Smooth muscle cell (in vitro differentiated cells): ENCODE measurements at regions not wholly inside any gene's neighbourhood (a gene's known extent, or its start where the extent isn't known, plus 50 kb on each side); places are given as distances from the start of the nearest gene placed in this dataset.

Experiments used
- DNase-seq: peaks from one replicate; lab custom pipeline; 2025; ENCODE audit not compliant: unreplicated experiment; lab: John Stamatoyannopoulos, UW
- H2AFZ ChIP-seq: fragments of 200-600 bp; sonication (generic); 2 replicates; pipeline ENCODE4 v1.6.0; 2016; ENCODE audit warnings: antibody characterized with exemption, low read depth, mild to moderate bottlenecking
- H3F3A ChIP-seq: fragments of 200-600 bp; sonication (generic); 2 replicates; pipeline ENCODE4 v1.6.0; 2017; ENCODE audit warnings: antibody characterized with exemption, low read depth
- H3K27ac ChIP-seq: fragments of 200-600 bp; sonication (generic); 2 replicates; pipeline ENCODE4 v1.5.1; 2016; ENCODE audit warnings: low read depth, mild to moderate bottlenecking
- H3K27me3 ChIP-seq: fragments of 200-600 bp; sonication (generic); 2 replicates; pipeline ENCODE4 v1.6.1; 2016; ENCODE audit warnings: low read depth, mild to moderate bottlenecking
- H3K36me3 ChIP-seq: fragments of 200-600 bp; sonication (generic); 2 replicates; pipeline ENCODE4 v1.5.1; 2016; ENCODE audit warnings: low read depth
- H3K4me1 ChIP-seq: fragments of 200-600 bp; sonication (generic); 2 replicates; pipeline ENCODE4 v1.5.1; 2016; ENCODE audit warnings: low read depth
- H3K4me2 ChIP-seq: fragments of 200-600 bp; sonication (generic); 2 replicates; pipeline ENCODE4 v1.6.0; 2016; ENCODE audit warnings: mild to moderate bottlenecking
- H3K4me3 ChIP-seq: fragments of 200-600 bp; sonication (generic); 2 replicates; pipeline ENCODE4 v1.5.1; 2016; ENCODE audit warnings: mild to moderate bottlenecking
- H3K79me2 ChIP-seq: fragments of 200-600 bp; sonication (generic); 2 replicates; pipeline ENCODE4 v1.6.0; 2016; ENCODE audit warnings: low read depth, mild to moderate bottlenecking
- H3K9ac ChIP-seq: fragments of 200-600 bp; sonication (generic); 2 replicates; pipeline ENCODE4 v1.6.0; 2016; ENCODE audit warnings: low read depth
- H3K9me3 ChIP-seq: fragments of 200-600 bp; sonication (generic); replicated peaks from 2 replicates; pipeline ENCODE4 v1.5.1; 2016; ENCODE audit warnings: low read depth
- H4K20me1 ChIP-seq: fragments of 200-600 bp; sonication (generic); 2 replicates; pipeline ENCODE4 v1.6.0; 2016; ENCODE audit warnings: low read depth
- WGBS: methylation state at CpG from one replicate; pipeline ENCODE4 v1.1.7; 2016; ENCODE audit warnings: low lambda C conversion rate; 5-methylcytosine and 5-hydroxymethylcytosine counted together
- TF ChIP-seq, protein P1 (sequence below): fragments of 200-600 bp; sonication (generic); IDR thresholded peaks from 2 replicates; pipeline ENCODE4 v1.5.1; 2017; ENCODE audit warnings: borderline replicate concordance, mild to moderate bottlenecking, antibody characterized with exemption; ENCODE audit not compliant: insufficient read depth, poor library complexity, severe bottlenecking

DNA sequence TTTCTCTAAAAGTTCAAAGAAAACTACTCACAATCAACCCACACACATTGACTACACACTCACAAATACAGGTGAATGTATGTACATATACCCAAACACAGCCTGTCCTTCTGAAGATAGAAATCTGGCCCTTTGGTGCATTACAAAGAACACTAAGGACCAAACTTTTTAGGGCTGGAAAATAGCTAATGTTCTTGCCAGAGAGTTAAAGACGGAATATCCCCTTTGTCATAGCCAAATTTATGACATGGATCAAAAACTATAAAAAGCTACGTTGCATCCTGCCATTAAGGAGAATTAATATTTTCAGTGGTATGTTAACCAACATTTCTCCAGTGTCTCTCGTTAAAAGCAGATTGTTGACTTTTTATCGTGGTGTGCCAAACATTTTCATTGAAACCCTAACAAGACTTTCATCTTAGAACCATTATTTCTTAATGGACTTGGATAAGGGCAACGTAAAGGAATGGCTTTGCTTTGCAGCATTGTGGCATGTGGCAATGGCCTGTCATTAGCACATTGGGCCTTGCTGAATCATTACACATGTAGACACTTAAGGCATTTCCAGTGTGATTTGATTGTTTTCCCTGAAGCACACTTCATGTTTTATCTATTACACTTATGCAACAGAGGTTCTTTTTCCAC is 150.9 kb upstream of the MEOX2 start:
- Histone ChIP-seq H3K4me2 (no peak overlapping the region), H3K36me3 (no peaks in the 10 kb centered on the region), H3K4me1 (peaks cover 5% of the 10 kb centered on the region), H4K20me1 (no peaks in the 10 kb centered on the region), H3K4me3 (no peak overlapping the region), H3F3A (no peaks in the 10 kb centered on the region), H3K27ac (no peak overlapping the region), H3K9me3 (no peaks in the 10 kb centered on the region), H3K79me2 (no peaks in the 10 kb centered on the region), H2AFZ (no peak overlapping the region), H3K9ac (no peak overlapping the region), H3K27me3 (no peaks in the 10 kb centered on the region)
- TF ChIP-seq, protein P1, sequence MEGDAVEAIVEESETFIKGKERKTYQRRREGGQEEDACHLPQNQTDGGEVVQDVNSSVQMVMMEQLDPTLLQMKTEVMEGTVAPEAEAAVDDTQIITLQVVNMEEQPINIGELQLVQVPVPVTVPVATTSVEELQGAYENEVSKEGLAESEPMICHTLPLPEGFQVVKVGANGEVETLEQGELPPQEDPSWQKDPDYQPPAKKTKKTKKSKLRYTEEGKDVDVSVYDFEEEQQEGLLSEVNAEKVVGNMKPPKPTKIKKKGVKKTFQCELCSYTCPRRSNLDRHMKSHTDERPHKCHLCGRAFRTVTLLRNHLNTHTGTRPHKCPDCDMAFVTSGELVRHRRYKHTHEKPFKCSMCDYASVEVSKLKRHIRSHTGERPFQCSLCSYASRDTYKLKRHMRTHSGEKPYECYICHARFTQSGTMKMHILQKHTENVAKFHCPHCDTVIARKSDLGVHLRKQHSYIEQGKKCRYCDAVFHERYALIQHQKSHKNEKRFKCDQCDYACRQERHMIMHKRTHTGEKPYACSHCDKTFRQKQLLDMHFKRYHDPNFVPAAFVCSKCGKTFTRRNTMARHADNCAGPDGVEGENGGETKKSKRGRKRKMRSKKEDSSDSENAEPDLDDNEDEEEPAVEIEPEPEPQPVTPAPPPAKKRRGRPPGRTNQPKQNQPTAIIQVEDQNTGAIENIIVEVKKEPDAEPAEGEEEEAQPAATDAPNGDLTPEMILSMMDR, result no peak
- no peak for DNase-seq
- 66% methylated on average over 5 of the region's 5 CpGs for WGBS

DNA sequence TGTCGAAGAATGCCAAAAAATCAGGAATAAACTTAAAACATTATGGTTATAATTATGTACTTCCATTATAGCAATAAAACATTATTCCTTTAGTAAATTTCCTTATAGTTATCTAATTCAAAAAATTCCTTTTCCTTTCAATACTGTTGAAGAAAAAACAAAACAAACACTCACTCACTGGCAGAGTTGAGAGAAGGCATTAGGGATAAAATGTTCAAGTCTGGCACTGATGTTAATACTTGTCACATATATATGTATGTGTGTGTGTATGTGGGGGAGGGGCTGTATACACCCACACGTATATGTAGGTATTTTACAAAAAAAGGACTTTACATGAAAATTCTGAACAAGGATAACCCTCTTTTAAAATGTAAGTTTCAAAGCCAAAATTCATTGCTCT is 150.2 kb upstream of the MEOX2 start:
- H3K4me1 ChIP-seq, result peaks cover 5% of the 10 kb centered on the region
- no peaks in the 10 kb centered on the region for H4K20me1 ChIP-seq
- H3K79me2 ChIP-seq, result no peaks in the 10 kb centered on the region
- no peaks in the 10 kb centered on the region for H3F3A ChIP-seq
- DNase-seq, result no peak
- H3K27ac ChIP-seq, result no peak overlapping the region
- no peaks in the 10 kb centered on the region for H3K9me3 ChIP-seq
- no peak overlapping the region for H2AFZ ChIP-seq
- TF ChIP-seq, protein P1, result no peak
- 89% methylated on average over 2 of the region's 2 CpGs for WGBS
- no peak overlapping the region for H3K4me3 ChIP-seq
- H3K9ac ChIP-seq, result no peak overlapping the region
- H3K4me2 ChIP-seq, result no peak overlapping the region
- H3K27me3 ChIP-seq, result no peaks in the 10 kb centered on the region
- H3K36me3 ChIP-seq, result no peaks in the 10 kb centered on the region

DNA sequence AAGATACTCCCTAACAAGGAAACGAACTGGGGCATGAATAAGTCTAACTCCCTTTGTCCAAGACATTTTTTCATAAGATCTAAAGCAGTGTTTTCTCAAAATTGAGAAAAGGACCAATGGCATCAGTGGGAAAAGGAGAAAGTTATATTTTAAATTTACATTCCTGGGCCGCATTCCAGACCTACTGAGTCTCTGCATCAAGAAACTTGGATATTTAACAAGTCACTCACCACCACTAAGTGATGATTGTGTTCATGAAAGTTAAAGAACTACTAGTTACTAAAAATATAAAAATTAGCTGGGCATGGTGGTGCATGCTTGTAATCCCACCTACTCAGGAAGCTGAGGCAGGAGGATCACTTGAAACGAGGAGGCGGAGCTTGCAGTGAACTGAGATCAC is 149.6 kb upstream of the MEOX2 start:
- TF ChIP-seq, protein P1, result no peak
- H3K9ac ChIP-seq, result no peak overlapping the region
- no peaks in the 10 kb centered on the region for H3K9me3 ChIP-seq
- DNase-seq, result no peak
- no peak overlapping the region for H2AFZ ChIP-seq
- no peaks in the 10 kb centered on the region for H3K27me3 ChIP-seq
- no peak overlapping the region for H3K27ac ChIP-seq
- H3K4me3 ChIP-seq, result no peak overlapping the region
- H3K36me3 ChIP-seq, result no peaks in the 10 kb centered on the region
- H3K79me2 ChIP-seq, result no peaks in the 10 kb centered on the region
- H3K4me1 ChIP-seq, result peaks cover 5% of the 10 kb centered on the region
- H3K4me2 ChIP-seq, result no peak overlapping the region
- 90% methylated on average over 4 of the region's 4 CpGs for WGBS
- no peaks in the 10 kb centered on the region for H4K20me1 ChIP-seq
- no peaks in the 10 kb centered on the region for H3F3A ChIP-seq

- Histone ChIP-seq H4K20me1 (no peaks in the 10 kb centered on the region), H3K9ac (no peak overlapping the region), H3K36me3 (no peaks in the 10 kb centered on the region), H3K4me2 (no peak overlapping the region), H3K9me3 (no peaks in the 10 kb centered on the region), H3F3A (no peaks in the 10 kb centered on the region), H3K4me1 (no peaks in the 10 kb centered on the region), H3K4me3 (no peak overlapping the region), H2AFZ (no peak overlapping the region), H3K27ac (no peak overlapping the region), H3K27me3 (no peaks in the 10 kb centered on the region), H3K79me2 (no peaks in the 10 kb centered on the region)
- DNase-seq, result no peak
- TF ChIP-seq, protein P1, result no peak
Measured at GRCh38 chr7:15834446-15834845, 148.0 kb upstream of the MEOX2 start.
